ENCODE measurements at regions not wholly inside any gene's neighbourhood (a gene's known extent, or its start where the extent isn't known, plus 50 kb on each side); places are given as distances from the start of the nearest gene placed in this dataset.

- TF ChIP-seq CTCF (IDR thresholded peaks at IDR 0.05; ENCODE audit: low read length) (no peak), EZH2 (IDR thresholded peaks at IDR 0.05; ENCODE audit: borderline replicate concordance, low read length) (no peak)
These were observed 171.7 kb downstream of the SREK1 start for GRCh38 chr5:66315784-66316183.
